ENCODE measurements at regions not wholly inside any gene's neighbourhood (a gene's known extent, or its start where the extent isn't known, plus 50 kb on each side); places are given as distances from the start of the nearest gene placed in this dataset.
"Not testable (repeated sequence)": the region's sequence is repeated elsewhere in the genome, so short reads cannot be mapped to it uniquely, and the experiment has no call there.

DNA sequence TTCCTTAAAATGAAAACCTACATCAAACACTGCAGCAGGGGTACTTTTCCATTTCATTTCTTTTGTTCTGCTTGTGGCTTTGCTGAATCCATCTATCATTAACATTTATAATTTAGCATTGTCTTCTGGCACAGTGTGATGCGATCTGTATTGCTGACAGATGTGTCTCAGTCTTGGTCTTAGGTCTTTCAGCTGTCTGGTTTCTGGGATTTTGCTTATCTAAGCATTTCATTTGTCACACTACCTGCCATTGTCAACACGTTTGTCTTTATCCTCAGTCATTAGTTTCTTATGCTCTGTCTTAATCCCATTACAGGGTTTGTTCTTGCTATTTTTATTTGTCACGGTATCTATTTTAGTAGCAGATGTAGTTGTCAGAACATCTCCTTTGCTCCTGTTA, 303.1 kb downstream of the IZUMO3 start:
- WGBS, 5 donors = 46 to 70% (median 59%) methylated on average over 3 of the region's 3 CpGs
- no peak for DNase-seq
- Histone ChIP-seq H3K4me1 (no peaks in the 10 kb centered on the region), H3K27me3 (no peaks in the 10 kb centered on the region), H3K4me3 (no peak overlapping the region), H3K9me3 (peaks cover 0 to 13% (median 6%) of the 10 kb centered on the region in 4 donors), H3K27ac (no peak overlapping the region), H3K36me3 (no peaks in the 10 kb centered on the region)
- TF ChIP-seq POLR2A (IDR thresholded peaks at IDR 0.05) = no peak
- no peak for TF ChIP-seq POLR2AphosphoS5 (IDR thresholded peaks at IDR 0.05)
- no peak for TF ChIP-seq EP300 (IDR thresholded peaks at IDR 0.05)
- TF ChIP-seq, protein P1, sequence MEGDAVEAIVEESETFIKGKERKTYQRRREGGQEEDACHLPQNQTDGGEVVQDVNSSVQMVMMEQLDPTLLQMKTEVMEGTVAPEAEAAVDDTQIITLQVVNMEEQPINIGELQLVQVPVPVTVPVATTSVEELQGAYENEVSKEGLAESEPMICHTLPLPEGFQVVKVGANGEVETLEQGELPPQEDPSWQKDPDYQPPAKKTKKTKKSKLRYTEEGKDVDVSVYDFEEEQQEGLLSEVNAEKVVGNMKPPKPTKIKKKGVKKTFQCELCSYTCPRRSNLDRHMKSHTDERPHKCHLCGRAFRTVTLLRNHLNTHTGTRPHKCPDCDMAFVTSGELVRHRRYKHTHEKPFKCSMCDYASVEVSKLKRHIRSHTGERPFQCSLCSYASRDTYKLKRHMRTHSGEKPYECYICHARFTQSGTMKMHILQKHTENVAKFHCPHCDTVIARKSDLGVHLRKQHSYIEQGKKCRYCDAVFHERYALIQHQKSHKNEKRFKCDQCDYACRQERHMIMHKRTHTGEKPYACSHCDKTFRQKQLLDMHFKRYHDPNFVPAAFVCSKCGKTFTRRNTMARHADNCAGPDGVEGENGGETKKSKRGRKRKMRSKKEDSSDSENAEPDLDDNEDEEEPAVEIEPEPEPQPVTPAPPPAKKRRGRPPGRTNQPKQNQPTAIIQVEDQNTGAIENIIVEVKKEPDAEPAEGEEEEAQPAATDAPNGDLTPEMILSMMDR (IDR thresholded peaks at IDR 0.05) = no peak
- intact Hi-C loops (cut with DNase I; ENCODE audit: low total_unique reads) = no loop called here

DNA sequence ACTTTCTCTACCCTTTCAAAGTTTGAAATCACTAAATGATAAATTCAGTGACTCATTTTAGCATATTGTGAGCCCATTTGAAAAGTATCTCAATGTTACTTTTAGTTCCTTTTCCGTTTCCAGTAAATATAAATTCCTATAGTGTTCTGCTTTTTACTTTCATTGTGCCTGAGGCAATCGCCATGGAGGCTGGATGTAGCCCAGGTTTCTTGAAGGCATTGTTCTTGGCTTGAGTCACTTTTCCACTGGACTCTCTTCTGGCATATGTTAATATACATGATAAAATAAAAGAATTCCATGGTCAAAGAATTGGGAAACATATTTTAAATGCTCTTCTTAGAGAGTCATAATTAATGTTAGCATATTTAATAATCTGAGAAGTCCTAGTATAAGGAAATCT, 327.0 kb downstream of the IZUMO3 start:
- intact Hi-C loops (cut with DNase I; ENCODE audit: low total_unique reads) = no loop called here
- TF ChIP-seq POLR2A (IDR thresholded peaks at IDR 0.05) (no peak), EP300 (IDR thresholded peaks at IDR 0.05) (no peak), POLR2AphosphoS5 (IDR thresholded peaks at IDR 0.05) (no peak)
- TF ChIP-seq, protein P1 (IDR thresholded peaks at IDR 0.05) = no peak
- Histone ChIP-seq H3K9me3 (peaks cover 0 to 5% (median 0%) of the 10 kb centered on the region in 4 donors), H3K27me3 (no peaks in the 10 kb centered on the region), H3K36me3 (no peaks in the 10 kb centered on the region), H3K4me1 (no peaks in the 10 kb centered on the region), H3K4me3 (no peak overlapping the region), H3K27ac (no peak overlapping the region)
- 66 to 78% (median 72%) methylated on average over 2 of the region's 2 CpGs for WGBS, 5 donors
- DNase-seq = no peak

DNA sequence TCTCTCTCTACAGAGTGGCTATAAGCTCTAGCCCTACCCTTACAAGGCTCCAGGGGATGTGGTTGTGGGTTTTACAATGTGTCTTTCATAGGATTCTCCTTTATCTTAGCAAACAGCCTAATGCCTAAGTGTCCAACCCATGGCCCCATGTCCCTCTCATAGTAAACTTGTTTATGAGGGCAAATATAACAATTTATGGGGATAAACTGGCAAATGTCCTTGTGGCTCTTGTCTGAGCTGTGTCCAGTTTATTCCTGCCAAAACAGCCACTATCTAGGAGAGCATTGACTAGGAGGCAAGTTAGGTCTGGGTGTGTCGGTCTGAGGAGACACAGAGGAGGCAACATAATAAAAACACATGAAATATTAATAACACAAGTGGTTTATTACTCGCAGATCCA, 335.1 kb downstream of the IZUMO3 start:
- Histone ChIP-seq H3K4me3 (no peak overlapping the region), H3K27me3 (no peaks in the 10 kb centered on the region), H3K36me3 (no peaks in the 10 kb centered on the region), H3K4me1 (no peaks in the 10 kb centered on the region), H3K9me3 (peaks cover 0 to 4% (median 0%) of the 10 kb centered on the region in 4 donors), H3K27ac (no peak overlapping the region)
- WGBS, 5 donors = 65 to 83% (median 81%) methylated on average over 2 of the region's 2 CpGs
- DNase-seq = no peak
- TF ChIP-seq EP300 (IDR thresholded peaks at IDR 0.05) (no peak), POLR2AphosphoS5 (IDR thresholded peaks at IDR 0.05) (no peak), POLR2A (IDR thresholded peaks at IDR 0.05) (no peak)
- TF ChIP-seq, protein P1 (IDR thresholded peaks at IDR 0.05) = no peak
- intact Hi-C loops (cut with DNase I; ENCODE audit: low total_unique reads) = no loop called here

DNA sequence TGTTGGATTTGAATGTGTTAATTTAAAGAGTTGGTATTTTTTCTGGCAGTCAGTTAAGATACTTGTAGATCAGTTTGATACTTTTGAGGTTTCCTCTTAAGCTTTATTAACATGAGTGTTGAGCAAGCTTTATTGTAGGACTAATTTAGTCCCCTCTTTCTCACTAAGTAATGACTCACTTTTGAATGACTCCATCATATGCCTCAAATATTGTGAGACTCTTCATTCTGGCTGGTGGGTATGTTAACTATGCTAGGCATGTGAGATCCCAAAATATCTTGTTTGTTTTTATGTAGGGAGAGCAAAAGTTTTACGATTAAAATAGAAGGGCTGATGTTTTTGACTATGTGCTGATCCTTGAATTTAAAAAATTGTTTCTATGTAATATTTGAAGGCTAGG, 355.7 kb downstream of the IZUMO3 start:
- 80 to 93% (median 89%) methylated on average over 1 of the region's 1 CpG for WGBS, 5 donors
- no peak for TF ChIP-seq EP300 (IDR thresholded peaks at IDR 0.05)
- TF ChIP-seq POLR2A (IDR thresholded peaks at IDR 0.05) = no peak
- no peak for TF ChIP-seq POLR2AphosphoS5 (IDR thresholded peaks at IDR 0.05)
- Histone ChIP-seq H3K27me3 (no peaks in the 10 kb centered on the region), H3K4me1 (no peaks in the 10 kb centered on the region), H3K36me3 (no peaks in the 10 kb centered on the region), H3K27ac (no peak overlapping the region), H3K9me3 (peaks cover 0 to 32% (median 23%) of the 10 kb centered on the region in 4 donors), H3K4me3 (no peak overlapping the region)
- no peak for DNase-seq
- intact Hi-C loops (cut with DNase I; ENCODE audit: low total_unique reads) = no loop called here

DNA sequence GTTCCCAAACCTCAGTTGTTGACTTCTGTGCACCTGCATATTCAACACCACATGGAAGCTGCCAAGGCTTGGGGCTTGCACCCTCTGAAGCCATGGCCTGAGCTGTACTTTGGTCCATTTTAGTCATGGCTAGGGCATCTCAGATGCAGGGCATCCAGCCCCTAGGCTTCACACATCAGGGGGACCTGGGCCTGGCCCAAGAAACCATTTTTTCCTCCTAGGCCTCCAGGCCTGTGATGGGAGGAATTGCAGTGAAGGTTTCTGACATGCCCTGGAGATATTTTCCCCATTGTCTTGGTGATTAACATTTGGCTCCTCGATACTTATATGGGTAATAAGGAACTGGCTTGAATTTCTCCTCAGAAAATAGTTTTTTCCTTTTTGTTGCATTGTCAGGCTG, 354.5 kb upstream of the ELAVL2 start:
- 53 to 67% (median 58%) methylated on average over 1 of the region's 1 CpG for WGBS, 5 donors
- H3K4me3 ChIP-seq; H3K36me3 ChIP-seq; H3K27ac ChIP-seq; DNase-seq; H3K4me1 ChIP-seq; intact Hi-C loops (cut with DNase I; ENCODE audit: low total_unique reads); H3K27me3 ChIP-seq: not testable (repeated sequence)
- H3K9me3 ChIP-seq = peaks cover 0 to 52% (median 35%) of the 10 kb centered on the region in 4 donors

All from stomach (tissue), 8 donors.